CD1c-positive myeloid dendritic cell (primary cell): ENCODE measurements at regions not wholly inside any gene's neighbourhood (a gene's known extent, or its start where the extent isn't known, plus 50 kb on each side); places are given as distances from the start of the nearest gene placed in this dataset.
A peak's percentile ranks its signal among the peaks of the same experiment; 100 is the strongest.

ENCODE experiments used
- DNase-seq: peaks from one replicate; pipeline ENCODE4 v3.0.0-alpha.2; 2016; ENCODE audit errors: extremely low spot score

- DNase-seq, result no peak
Measured at GRCh38 chr4:152269448-152270191, 266.3 kb downstream of the FBXW7 start.

- DNase-seq, result no peak
Measured at GRCh38 chr4:152267811-152268210, 268.1 kb downstream of the FBXW7 start.

- no peak for DNase-seq
Measured at GRCh38 chr4:152266831-152267480, 268.9 kb downstream of the FBXW7 start.

GRCh38 chr4:152265149-152265621 lies 270.7 kb downstream of the FBXW7 start:
- DNase-seq, result no peak

GRCh38 chr4:152264106-152264505 lies 271.8 kb downstream of the FBXW7 start:
- DNase-seq, result no peak

GRCh38 chr4:152259866-152260265 lies 276.0 kb downstream of the FBXW7 start:
- DNase-seq, result no peak

- no peak for DNase-seq
Measured at GRCh38 chr4:152258804-152259708, 276.8 kb downstream of the FBXW7 start.

- DNase-seq, result no peak
Measured at GRCh38 chr4:152258391-152258790, 277.5 kb downstream of the FBXW7 start.

GRCh38 chr4:152257601-152258066 lies 278.3 kb downstream of the FBXW7 start:
- DNase-seq, result peak; percentile 55

GRCh38 chr4:152256996-152257395 lies 278.9 kb downstream of the FBXW7 start:
- DNase-seq, result no peak

GRCh38 chr4:152255437-152255836 lies 280.5 kb downstream of the FBXW7 start:
- peak; percentile 26 for DNase-seq

- no peak for DNase-seq
Measured at GRCh38 chr4:152248347-152248746, 287.5 kb downstream of the FBXW7 start.

GRCh38 chr4:152247271-152247975 lies 288.5 kb downstream of the FBXW7 start:
- no peak for DNase-seq

- no peak for DNase-seq
Measured at GRCh38 chr4:152246659-152247058, 289.2 kb downstream of the FBXW7 start.

GRCh38 chr4:152245680-152246079 lies 290.2 kb downstream of the FBXW7 start:
- DNase-seq, result no peak

- DNase-seq, result no peak
Measured at GRCh38 chr4:152244659-152245058, 291.2 kb downstream of the FBXW7 start.

- DNase-seq, result peak; percentile 3
Measured at GRCh38 chr4:152243896-152244595, 291.8 kb downstream of the FBXW7 start.

GRCh38 chr4:152243206-152243605 lies 292.7 kb downstream of the FBXW7 start:
- no peak for DNase-seq

- no peak for DNase-seq
Measured at GRCh38 chr4:152240232-152240631, 295.7 kb downstream of the FBXW7 start.

GRCh38 chr4:152239216-152239615 lies 296.7 kb downstream of the FBXW7 start:
- DNase-seq, result no peak

- no peak for DNase-seq
Measured at GRCh38 chr4:152236519-152237056, 299.3 kb downstream of the FBXW7 start.
